SH-SY5Y (cell line): ENCODE measurements at regions not wholly inside any gene's neighbourhood (a gene's known extent, or its start where the extent isn't known, plus 50 kb on each side); places are given as distances from the start of the nearest gene placed in this dataset.

Source experiments
- GATA2 ChIP-seq: IDR thresholded peaks from 2 replicates; pipeline ENCODE4 v1.6.1; 2011; ENCODE audit warnings: mild to moderate bottlenecking, low read depth, low read length
- GATA3 ChIP-seq: IDR thresholded peaks from 2 replicates; pipeline ENCODE4 v1.6.1; 2011; ENCODE audit warnings: low read depth, mild to moderate bottlenecking, low read length, moderate library complexity

GRCh38 chr4:122224348-122224747 lies 72.2 kb downstream of the BLTP1 start:
- TF ChIP-seq GATA3 = no peak
- no peak for TF ChIP-seq GATA2
